NCI-H446 treated with DMSO at 0.1 percent for 48 hours (cell line): ENCODE measurements at regions not wholly inside any gene's neighbourhood (a gene's known extent, or its start where the extent isn't known, plus 50 kb on each side); places are given as distances from the start of the nearest gene placed in this dataset.
"Not testable (repeated sequence)": the region's sequence is repeated elsewhere in the genome, so short reads cannot be mapped to it uniquely, and the experiment has no call there.

ENCODE experiments used
- DNase-seq: peaks from one replicate; lab custom pipeline; 2025; lab: John Stamatoyannopoulos, UW

- no peak for DNase-seq
These were observed 390.3 kb upstream of the MBL2 start for GRCh38 chr10:53162856-53163255.

- DNase-seq: no peak
These were observed 388.6 kb upstream of the MBL2 start for GRCh38 chr10:53161231-53161630.

- DNase-seq: not testable (repeated sequence)
These were observed 383.1 kb upstream of the MBL2 start for GRCh38 chr10:53155674-53156073.

- DNase-seq: no peak
These were observed 381.2 kb upstream of the MBL2 start for GRCh38 chr10:53153831-53154230.

DNA sequence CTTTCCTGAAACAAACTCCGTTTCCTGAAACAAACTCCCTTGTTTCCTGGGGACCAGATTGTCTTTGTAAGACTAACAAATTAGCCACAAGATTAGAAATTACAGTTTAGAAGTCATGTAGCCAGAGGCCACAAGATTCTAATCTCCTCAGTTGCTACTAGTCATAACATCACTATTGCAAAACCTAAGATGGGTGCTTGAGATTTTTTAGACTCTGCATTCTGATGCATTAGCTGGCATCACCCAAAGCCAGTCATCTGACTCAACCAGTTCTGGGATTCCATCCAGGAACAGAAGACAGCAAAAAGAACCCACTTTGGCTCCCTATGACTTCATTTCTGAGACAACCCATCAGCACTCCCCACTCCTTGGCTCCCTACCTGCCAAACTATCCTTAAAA is 367.9 kb upstream of the MBL2 start:
- DNase-seq: no peak

DNA sequence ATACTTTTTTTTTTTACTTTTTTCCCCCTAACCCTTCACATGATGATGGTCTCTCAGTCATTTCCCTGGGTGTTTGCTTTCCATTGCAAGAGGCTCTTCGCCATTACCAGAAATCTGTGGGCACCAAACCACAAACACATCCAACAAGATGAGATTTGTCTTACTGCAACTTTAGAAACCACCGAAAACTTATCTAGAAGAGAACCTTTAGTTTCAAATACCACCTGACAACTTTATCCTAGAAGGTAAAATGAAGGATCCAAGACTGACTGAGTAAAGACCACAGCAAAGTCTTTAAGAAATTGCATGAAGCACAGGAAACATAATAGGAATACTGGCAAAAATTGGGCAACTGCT is 363.3 kb upstream of the MBL2 start:
- DNase-seq: no peak

DNA sequence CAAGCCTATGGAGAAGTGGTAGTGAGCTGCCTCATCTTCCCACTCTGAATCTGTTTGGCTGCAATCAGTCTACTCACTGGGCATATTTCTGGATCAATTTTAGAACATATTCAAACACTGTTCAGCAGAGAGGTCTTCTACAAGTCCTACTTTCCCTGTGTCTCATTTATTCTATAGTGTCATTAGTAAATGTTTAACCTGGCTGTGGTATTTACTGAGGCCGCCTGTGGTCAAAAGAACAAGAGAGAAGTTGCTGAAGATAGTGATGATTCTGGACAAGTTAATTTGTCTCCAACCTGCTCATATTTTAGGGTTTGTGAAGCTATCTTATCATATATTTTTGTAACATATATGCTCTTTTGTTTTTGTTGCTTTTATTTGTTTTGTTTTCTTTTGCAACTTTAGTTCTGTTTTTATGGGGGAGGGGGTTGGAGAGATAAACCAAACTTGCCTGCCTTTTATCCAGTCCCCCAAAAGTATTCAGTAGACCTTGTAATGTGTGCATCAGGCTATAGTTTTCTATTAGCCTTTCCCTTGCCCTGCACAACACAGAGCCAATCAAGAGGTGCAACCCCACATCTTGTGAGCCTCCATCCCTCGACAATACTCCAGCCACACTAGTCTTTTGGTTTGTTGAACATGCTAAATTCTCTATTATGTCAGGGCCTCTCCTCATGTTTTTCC is 362.8 kb upstream of the MBL2 start:
- no peak for DNase-seq

GRCh38 chr10:53134050-53134449 is 361.5 kb upstream of the MBL2 start:
- no peak for DNase-seq

- DNase-seq: no peak
These were observed 357.8 kb upstream of the MBL2 start for GRCh38 chr10:53130337-53130736.

- no peak for DNase-seq
These were observed 355.1 kb upstream of the MBL2 start for GRCh38 chr10:53127686-53128085.

- no peak for DNase-seq
These were observed 350.7 kb upstream of the MBL2 start for GRCh38 chr10:53123311-53123710.

DNA sequence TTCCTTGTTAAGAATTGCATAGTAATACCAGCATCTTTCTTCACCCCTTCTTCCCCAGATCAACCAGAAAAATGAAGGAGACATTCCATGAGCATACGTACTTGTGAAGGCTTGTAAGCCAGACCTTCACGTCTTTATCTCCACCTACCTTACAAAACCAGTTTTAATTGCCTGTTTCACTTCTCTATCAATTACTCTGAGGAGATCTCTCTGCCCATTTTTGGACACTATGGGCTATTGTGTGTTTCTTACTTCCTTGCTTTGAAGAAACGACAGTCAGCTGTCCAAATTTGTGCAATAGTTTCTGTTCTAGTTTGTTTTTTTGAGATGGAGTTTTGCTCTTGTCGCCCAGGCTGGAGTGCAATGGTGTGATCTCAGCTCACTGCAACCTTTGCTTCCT is 349.7 kb upstream of the MBL2 start:
- no peak for DNase-seq

- DNase-seq: no peak
These were observed 343.1 kb upstream of the MBL2 start for GRCh38 chr10:53115660-53116059.

GRCh38 chr10:53111529-53111928 is 338.9 kb upstream of the MBL2 start:
- no peak for DNase-seq

DNA sequence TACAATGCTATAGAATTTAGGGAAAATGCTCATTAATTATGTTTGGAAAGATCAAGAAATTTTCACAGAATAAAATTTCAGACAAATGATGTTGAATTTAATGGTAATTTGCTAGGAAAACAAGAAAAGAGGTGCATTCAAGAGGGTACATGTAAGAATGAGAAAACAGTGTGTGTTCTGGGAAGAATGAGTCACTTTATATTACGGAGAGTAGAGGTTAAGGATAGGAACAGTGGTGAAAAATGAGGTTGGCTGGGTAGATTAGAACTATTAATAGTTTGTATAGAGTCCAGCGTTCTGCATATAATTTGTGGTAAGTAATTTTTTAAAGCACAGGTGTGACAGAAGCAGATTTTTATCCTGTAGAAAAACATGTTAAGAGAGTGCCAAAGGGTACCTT is 336.7 kb upstream of the MBL2 start:
- no peak for DNase-seq

- DNase-seq: no peak
These were observed 335.8 kb upstream of the MBL2 start for GRCh38 chr10:53108317-53108934.

- DNase-seq: no peak
These were observed 335.1 kb upstream of the MBL2 start for GRCh38 chr10:53107711-53108110.

DNA sequence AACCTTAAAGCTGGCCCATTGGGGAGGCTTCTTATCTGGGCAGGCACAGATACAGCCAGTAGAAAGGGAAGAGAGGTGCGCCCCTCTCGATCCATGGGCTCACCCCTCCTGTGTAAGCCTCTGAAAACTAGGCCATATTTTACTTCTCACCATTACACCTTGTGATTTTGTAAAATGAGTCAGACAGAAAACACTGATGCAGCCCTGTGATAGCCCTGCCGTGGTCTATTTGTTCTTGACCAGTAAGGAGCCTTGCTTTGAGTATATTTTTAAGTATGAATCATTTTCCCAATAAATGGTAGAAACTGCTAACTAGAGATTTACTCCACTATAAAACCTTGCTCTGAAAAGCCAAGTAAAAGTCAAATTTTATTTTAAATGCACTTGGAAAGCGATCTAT is 329.8 kb upstream of the MBL2 start:
- DNase-seq: no peak

DNA sequence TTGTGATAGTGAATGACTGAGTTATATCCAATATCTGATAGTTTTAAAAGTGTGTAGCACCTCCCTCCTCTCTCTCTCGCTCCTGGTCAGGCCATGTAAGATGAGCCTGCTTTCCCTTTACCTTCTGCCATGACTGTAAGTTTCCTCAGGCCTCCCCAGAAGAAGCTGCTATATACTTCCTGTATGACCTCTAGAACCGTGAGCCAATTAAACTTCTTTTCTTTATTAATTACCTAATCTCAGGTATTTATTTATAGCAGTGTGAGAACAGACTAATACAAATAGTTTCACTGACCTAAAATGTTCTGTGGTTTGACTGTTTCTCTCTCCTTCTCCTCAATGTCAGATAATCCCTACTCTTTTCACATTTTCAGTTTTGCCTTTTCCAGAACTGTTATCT is 321.3 kb upstream of the MBL2 start:
- DNase-seq: no peak

DNA sequence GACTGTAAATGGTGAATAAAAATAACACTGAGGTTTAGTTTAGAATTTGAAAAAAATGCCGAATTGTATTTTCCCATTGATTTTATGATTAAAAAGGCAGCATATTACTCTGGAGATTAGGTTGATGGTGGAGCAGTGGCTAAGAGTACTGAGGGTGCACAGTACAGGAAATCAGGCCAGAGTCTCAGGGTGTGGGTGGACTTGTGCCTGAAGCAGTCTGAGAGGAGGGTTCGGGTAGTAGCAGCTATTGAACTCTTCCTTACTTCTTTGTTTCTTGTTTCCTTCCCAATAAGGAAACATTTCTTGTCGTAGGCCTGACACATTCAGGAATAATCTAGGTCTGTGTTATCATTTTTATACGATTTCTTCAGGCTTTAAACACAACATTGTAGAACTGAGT is 319.0 kb upstream of the MBL2 start:
- DNase-seq: no peak

- DNase-seq: no peak
These were observed 316.4 kb upstream of the MBL2 start for GRCh38 chr10:53088961-53089360.

GRCh38 chr10:53079283-53079682 is 306.7 kb upstream of the MBL2 start:
- no peak for DNase-seq

DNA sequence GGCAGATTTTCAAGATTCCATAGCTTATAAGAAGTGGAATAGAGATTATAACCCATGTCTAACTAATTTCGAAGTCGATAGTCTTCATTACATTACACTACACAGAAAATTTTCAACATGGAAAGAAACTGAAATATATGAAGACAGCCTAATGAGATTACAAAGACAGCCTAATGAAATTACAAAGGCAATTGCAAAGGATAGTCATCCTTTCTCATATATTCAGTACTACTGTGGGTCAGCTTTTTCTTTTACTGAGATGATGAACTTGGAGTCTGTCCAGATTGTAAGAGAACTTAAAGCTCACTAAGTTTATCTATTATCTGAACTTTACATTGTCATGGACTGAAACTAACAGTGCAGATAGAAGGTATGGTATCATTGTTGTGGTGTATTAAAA is 304.4 kb upstream of the MBL2 start:
- no peak for DNase-seq

DNA sequence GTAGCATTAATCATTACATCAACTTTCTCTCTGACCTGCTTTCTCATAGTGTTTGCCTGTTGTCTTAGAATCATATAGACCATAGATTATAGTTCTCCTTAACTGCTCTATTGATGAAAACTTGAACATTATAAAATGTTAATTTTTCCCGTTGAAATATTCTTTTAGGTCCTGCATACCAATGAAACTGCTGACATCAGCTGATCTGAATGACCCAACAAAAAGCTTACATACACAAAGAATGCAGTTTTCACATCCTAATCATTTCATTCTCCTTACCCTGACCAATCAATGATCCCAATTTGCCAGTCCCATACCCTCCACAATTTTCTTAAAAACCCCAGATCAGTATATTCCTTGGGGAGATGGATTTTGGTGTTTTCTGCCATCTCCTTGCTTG is 302.9 kb upstream of the MBL2 start:
- no peak for DNase-seq
